Left kidney (tissue), 1 donor: ENCODE measurements at regions not wholly inside any gene's neighbourhood (a gene's known extent, or its start where the extent isn't known, plus 50 kb on each side); places are given as distances from the start of the nearest gene placed in this dataset.
"Not testable (repeated sequence)": the region's sequence is repeated elsewhere in the genome, so short reads cannot be mapped to it uniquely, and the experiment has no call there.

ENCODE experiments used
- DNase-seq: peaks from one replicate; pipeline ENCODE4 v3.0.0-alpha.2; 2013

DNA sequence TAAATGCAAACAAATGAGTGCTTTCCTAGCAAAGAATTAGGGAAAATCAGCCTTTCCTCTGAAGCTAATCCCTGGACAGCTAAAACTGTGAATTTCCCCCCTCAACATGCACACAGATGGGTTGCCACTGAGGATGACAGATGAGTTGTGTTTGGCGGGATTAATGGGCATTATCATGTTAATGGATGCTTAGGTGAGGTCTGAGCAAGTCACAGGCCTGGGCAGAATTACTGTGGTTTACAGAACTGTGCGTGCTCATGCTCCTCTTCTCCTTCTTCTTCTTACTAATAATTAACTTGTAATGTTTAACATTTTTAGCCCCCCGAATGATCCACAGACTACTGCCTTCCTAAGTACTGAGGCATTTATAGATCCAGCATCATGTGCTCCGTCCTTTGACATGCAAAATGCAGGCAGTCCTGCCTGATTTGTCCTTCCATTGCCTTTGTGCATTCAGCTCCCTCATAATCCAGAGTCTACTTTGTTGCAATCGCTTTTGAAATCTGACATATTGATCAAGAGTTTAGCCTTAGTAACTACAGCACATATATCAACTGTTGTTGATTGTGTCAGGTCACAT is 753.4 kb upstream of the MMS22L start:
- DNase-seq: no peak

DNA sequence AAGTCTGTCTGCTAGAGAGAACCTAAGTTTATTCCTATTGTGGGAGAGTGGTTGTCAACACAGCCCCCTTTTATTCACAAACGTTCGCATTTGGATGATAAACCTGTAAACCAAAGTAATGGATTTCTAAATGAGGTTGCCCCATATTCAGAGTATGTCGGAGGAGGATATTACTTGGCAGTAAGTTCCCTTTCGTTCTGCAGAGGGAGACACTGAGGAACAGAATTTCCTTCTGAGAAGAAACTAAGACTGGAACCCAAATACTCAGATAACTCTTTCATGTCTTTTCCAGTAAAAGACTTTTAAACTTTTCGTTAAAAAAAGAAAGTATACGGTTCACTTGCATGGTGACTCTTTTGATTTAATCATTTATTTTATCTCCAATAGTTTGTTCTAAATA is 754.6 kb upstream of the MMS22L start:
- DNase-seq: no peak

- no peak for DNase-seq
Observed at GRCh38 chr6:98039443-98039842, 756.4 kb upstream of the MMS22L start.

DNA sequence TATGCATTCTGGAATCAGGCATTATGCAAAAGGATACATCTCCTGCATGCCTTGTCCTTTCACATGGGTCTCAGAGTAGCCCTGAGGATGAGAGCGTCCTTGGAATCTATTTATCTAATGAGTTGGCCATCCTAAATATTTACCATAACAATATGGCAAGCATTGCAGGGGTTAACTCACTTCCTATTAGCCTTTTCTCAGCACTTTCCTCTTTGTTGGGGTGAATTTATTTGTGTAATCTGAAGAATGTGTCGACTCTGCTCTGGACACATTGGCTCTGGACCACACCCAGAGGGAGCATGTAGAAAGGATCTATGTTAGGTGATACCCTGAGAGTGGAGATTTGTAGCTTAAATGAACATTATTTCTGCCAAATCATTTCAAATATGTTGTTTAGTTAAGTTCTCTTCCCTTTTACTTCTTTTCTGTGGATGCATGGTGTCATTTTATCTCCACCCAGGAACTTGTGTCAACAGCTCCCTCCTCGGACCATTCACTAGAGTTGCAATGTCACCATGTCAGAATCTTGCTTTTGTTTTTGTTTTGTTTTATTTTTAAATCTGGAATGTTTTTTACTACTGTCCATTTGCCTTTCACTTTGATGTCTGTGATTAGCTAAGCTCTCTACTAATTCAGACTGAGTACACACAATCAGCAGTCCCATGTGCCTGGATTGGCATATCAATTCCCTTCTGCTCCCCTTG is 757.0 kb upstream of the MMS22L start:
- no peak for DNase-seq

DNA sequence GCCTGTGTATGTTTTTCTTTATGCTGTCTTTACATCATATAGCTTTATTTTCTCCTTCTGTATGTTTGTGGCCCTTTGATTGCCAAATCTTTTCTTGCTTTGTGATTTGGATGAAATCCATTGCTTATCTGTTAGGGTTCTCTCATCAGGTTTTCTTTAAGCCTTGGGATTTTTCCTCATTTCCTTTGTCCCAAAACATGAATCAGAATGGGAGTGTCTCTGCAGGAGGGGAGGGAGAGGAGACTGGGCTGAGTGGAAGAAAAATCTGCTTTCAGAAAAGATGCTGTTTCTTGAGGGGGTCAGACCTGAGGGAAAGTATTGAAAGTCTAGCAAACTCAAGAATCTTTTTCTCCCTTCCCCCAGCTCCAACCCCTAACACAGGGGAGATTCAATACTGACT is 758.0 kb upstream of the MMS22L start:
- DNase-seq: no peak

DNA sequence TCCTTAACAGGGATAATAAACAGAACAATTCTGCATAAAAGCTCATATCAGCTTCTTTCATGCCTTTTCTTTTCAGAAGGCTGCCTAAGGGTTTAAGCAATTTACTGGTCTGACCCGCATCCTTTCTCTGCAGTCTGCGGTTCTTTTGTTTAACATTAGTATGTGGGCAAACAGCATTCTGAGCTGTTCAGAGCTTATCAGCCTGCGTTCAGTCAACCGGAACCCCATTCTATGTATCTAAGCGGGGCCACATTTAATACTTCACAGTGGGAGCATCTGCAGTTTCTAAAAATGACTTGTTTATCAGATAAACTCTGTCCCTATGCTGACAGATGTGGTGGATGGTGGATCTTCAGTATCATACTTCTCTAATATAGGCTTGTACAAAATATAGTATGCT is 758.9 kb upstream of the MMS22L start:
- no peak for DNase-seq

DNA sequence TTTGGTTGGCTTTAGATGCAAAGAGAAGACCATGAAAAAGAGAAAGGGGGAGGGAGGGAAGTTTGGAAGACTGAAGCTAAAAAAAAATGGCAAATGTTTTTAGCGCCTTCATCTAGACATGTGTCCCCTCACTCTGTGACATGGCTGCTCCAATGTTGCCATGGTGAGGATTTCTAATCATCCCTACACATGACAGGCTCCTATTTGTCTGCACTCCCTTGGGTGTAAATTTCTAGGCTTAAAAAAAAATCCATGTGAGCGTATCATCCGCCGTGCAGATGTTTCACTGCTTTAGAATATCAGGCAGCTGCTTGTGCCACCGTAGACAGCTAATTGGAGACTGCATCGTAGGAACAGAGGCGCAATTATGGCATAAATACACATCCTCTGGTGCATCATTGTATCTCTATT is 761.1 kb upstream of the MMS22L start:
- no peak for DNase-seq

DNA sequence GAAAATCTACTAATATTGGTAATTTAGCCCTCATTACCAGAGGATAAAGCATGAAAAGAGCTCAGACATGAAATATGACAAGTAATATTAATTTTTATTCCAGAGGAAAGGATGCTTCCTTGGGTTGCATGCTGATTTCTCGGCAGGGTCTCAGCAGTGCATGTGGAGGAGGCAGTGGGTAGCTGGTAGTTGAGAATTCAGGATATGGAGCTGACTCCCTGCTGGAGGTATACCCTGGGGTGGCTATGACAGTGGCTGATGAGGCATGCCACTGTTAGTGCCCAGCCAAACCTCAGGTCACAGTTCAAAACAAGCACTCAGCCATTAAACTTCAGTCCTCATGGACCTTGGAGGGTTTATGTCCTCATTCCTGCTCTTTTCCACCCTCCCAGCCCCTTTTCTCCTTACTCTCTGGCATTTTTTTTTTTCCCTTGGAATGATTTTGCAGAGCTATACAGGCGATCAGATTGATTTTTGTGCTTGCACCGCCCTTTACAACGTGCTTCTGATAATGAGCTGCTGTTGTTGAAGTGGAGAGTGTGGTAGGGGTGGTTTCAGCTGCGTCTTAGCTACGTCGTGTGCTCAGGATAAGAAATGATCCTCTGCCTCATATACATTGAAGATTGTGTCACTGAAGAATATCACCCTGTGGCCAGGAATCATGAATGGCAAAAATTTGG is 761.9 kb upstream of the MMS22L start:
- DNase-seq: no peak

DNA sequence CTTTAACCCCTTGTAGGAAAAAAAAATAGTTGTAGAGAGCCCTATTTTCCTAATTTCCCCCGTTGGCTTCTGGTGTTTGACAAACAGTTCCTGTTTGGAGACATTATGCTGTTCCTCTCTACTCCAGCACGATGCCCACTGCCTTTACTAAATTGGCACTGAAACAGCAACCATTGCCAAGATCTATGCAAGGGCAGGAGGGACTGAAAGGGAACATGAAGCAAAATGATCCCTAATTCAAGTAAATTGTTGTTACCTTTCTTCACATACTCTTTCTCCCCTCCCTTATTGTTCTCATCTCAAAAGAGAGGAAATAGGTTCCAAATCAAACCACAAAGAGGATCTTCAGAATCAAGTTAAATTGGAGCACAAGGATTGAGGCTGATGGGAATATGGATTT is 764.1 kb upstream of the MMS22L start:
- DNase-seq: no peak

DNA sequence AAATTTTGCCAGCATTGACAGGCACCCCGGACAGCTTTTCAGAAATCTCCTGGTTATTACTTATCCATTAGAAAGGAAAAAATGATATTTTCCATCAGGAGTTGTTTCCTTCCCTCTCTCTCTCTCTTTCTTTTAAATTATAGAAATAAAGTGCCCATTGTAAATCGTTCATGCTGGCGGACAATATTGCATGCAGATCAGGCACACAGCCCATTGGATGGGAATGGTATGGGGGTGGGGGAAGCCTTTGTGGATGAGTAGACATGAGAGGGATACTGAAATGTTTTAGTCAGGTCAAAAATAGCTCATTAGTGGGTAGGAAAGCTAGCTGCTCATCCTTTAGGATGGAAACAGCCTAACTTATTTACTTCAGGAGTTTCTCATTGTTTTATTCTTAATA is 764.9 kb upstream of the MMS22L start:
- no peak for DNase-seq

- no peak for DNase-seq
Observed at GRCh38 chr6:98054453-98054852, 771.4 kb upstream of the MMS22L start.

DNA sequence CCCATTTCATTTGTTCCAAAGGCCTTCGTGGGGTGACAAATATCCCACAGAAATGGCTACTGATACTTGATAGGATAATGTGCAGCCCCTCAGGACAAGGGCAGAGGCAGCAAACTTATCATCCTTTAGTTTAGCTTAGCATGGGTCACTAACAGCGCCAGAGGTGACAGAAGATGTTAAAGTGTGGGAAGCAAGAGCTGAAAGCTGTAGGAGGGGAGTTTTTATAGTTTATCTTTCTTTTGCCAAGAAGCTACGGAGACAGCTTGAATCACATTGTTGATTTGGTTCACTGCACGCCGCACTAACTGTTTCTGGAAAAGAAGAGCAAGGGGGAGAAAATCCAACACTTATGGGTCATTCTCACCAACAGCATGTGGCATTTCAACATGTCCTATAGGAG is 773.9 kb upstream of the MMS22L start:
- peak; percentile 31 for DNase-seq

GRCh38 chr6:98067375-98067774 is 767.0 kb upstream of the POU3F2 start:
- no peak for DNase-seq

GRCh38 chr6:98088537-98088936 is 745.8 kb upstream of the POU3F2 start:
- DNase-seq: not testable (repeated sequence)

GRCh38 chr6:98092331-98092730 is 742.0 kb upstream of the POU3F2 start:
- no peak for DNase-seq

DNA sequence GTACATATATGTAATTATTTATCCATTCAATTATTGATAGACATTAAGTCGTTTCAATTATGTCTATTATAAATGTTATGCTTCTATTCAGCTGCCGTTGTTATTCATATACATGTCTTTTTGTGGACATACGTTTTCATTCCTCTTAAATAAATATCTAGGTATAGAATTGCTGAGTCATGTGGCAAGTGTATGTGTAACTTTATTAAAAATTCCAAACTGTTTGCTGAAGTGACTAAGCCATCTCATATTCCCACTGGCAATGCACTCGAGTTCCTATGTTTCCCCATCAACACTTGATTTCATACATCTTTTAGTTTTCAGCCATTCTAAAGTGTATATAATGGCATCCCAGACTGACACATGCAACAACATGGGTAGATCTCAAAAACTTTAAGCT is 739.7 kb upstream of the POU3F2 start:
- DNase-seq: no peak

GRCh38 chr6:98107801-98108200 is 726.6 kb upstream of the POU3F2 start:
- no peak for DNase-seq

DNA sequence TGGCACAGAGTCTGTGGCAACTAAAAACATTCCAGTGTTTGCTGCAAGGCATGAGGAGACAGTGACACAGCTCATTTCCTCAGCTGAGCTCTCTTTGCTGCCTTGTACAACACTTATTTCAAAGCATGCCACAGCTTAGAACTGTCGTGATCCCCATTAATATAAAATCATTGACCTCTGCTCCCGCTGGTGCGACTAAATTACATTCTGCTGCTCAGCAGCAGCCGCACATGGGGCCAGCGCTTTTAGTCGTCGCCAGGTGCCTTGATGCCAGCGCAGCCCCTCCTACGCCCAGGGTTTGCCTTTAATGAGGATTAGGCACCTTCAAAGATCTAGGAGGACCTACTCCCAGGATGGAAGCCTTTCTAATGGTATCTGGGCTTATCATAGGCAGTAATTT is 717.9 kb upstream of the POU3F2 start:
- DNase-seq: peak; percentile 7

DNA sequence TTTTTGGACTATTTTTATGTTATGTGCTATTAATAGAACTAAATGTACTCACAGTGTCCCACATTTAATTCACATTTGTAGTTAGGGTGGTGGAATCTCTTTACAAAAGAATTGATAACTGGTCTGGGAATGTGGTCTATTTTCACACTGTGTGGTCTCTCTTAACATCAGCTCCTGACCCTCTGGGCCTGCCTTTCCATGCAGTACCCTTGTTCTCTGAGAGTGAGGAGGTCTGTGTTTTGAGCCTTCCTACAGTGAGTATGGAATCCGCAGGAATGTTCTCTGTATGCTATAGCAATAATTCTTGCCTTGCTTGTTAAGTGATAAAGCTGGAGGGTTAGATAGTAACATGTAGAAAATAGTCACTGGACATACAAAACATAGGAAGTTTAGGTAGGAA is 717.3 kb upstream of the POU3F2 start:
- DNase-seq: no peak

DNA sequence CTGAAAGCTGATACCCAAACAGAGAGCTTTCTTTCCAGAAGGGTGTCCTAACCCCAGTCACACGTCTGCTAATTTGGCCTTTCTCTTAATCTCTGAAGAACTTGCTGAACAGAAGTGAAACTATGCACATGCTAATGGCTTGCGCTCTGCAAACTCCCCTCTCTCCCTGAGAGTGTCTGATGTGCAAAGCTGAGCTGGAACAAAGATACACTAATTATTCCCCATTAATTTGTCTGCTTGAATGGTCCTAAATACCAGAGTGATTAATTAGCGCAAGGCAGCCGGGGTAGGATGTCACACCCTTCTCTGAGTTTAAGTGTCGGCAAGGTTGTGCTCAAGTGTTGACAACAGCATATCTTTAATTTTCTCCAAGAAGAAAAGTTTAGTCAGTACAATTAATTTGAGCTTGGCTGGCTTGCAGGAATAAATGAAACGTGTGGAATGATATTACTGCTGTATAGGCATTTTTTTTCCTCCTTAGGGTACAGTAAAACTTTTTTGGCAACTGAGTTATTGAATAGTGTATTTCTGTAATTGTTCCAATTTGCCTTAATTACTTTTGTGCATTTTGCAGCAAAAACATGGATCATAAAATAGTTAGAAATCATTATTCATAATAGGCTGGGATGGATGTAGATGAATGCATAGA is 715.9 kb upstream of the POU3F2 start:
- DNase-seq: peak; percentile 4

DNA sequence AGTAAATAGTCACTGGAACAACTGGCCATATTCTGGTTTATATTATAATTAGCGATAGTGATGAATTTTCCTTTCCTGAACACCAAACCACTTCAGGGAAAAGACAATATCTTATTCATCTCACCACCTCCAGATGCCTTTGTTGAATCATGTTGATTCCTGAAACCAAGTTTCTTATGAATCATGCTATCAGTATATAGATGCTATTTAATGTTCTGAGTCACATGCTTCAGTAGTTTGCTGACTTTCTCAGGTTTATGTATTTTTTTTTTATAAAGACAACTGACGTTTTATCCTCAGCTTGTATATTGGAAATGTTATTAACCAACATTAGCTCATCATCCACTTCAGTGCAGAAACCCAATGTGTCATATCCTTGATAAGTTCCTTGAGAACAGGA is 710.2 kb upstream of the POU3F2 start:
- DNase-seq: no peak

GRCh38 chr6:98131290-98131990 is 702.9 kb upstream of the POU3F2 start:
- DNase-seq: no peak

DNA sequence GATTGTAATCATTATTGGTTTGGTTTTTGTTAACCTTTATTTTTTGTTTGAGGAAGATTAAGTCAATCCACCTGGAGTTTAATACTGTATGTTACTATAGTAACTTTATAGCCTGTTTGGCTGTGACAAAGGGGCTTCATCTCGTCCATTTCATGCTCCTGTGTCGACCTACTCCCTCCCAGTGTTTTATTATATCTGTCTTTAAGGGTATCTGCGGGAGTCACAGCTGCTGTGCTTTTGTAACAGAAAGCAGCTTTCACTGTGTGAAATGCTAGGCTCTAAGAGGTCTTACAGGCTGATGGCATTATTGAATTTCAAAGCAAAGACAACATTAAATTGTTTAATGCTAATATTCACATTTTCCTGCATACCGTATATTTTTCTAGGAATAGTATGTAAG is 698.0 kb upstream of the POU3F2 start:
- DNase-seq: no peak
